ENCODE measurements at regions not wholly inside any gene's neighbourhood (a gene's known extent, or its start where the extent isn't known, plus 50 kb on each side); places are given as distances from the start of the nearest gene placed in this dataset.

DNA sequence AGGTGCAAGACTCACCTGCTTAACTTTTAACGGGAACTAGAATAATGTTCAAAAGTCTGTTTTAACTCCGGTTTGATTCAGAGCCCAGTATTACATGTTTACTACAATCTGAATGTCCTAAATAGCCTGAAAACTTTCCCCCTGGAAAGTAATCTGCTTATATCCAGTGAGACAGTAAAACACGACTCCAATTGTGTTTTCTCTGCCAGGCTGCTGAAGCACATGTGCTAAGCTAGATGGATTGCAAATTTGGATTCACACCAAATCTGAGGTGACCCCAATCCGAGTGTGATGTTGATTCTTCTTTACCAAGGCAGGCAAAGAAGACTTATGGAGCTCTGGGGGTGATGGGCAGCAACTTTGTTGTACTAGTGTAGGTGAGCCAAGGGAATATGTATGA is 158.7 kb upstream of the PDGFD start:
- TF ChIP-seq SUZ12 (IDR thresholded peaks at IDR 0.05; ENCODE audit: extremely low read depth, insufficient read depth, insufficient read length) (no peak), ZNF274 (IDR thresholded peaks at IDR 0.05; ENCODE audit: low read depth, low read length) (no peak), YY1 (IDR thresholded peaks at IDR 0.05; ENCODE audit: insufficient read depth, insufficient read length) (no peak)
- Histone ChIP-seq H3K9ac (ENCODE audit: insufficient read length, low read depth) (no peak overlapping the region), H3K4me1 (ENCODE audit: insufficient read depth, insufficient read length) (no peaks in the 10 kb centered on the region), H3K27me3 (ENCODE audit: insufficient read depth, insufficient read length) (no peaks in the 10 kb centered on the region), H3K9me3 (ENCODE audit: insufficient read depth, low read length) (no peaks in the 10 kb centered on the region), H3K4me3 (ENCODE audit: insufficient read length, low read depth) (no peak overlapping the region), H3K36me3 (ENCODE audit: insufficient read depth, insufficient read length, low read length) (no peaks in the 10 kb centered on the region)
- DNase-seq (ENCODE audit: low read depth, low spot score): no peak

GRCh38 chr11:104320956-104321355 is 157.0 kb upstream of the PDGFD start:
- no peaks in the 10 kb centered on the region for H3K27me3 ChIP-seq (ENCODE audit: insufficient read depth, insufficient read length)
- no peaks in the 10 kb centered on the region for H3K36me3 ChIP-seq (ENCODE audit: insufficient read depth, insufficient read length, low read length)
- no peaks in the 10 kb centered on the region for H3K4me1 ChIP-seq (ENCODE audit: insufficient read depth, insufficient read length)
- DNase-seq (ENCODE audit: low read depth, low spot score): no peak
- no peaks in the 10 kb centered on the region for H3K9me3 ChIP-seq (ENCODE audit: insufficient read depth, low read length)
- H3K9ac ChIP-seq (ENCODE audit: insufficient read length, low read depth): no peak overlapping the region
- H3K4me3 ChIP-seq (ENCODE audit: insufficient read length, low read depth): no peak overlapping the region
- TF ChIP-seq ZNF274 (IDR thresholded peaks at IDR 0.05; ENCODE audit: low read depth, low read length): no peak
- TF ChIP-seq SUZ12 (IDR thresholded peaks at IDR 0.05; ENCODE audit: extremely low read depth, insufficient read depth, insufficient read length): no peak
- TF ChIP-seq YY1 (IDR thresholded peaks at IDR 0.05; ENCODE audit: insufficient read depth, insufficient read length): no peak

- DNase-seq (ENCODE audit: low read depth, low spot score): no peak
- H3K9ac ChIP-seq (ENCODE audit: insufficient read length, low read depth): no peak overlapping the region
- H3K9me3 ChIP-seq (ENCODE audit: insufficient read depth, low read length): no peaks in the 10 kb centered on the region
- no peaks in the 10 kb centered on the region for H3K4me1 ChIP-seq (ENCODE audit: insufficient read depth, insufficient read length)
- H3K36me3 ChIP-seq (ENCODE audit: insufficient read depth, insufficient read length, low read length): no peaks in the 10 kb centered on the region
- TF ChIP-seq SUZ12 (IDR thresholded peaks at IDR 0.05; ENCODE audit: extremely low read depth, insufficient read depth, insufficient read length) (no peak), YY1 (IDR thresholded peaks at IDR 0.05; ENCODE audit: insufficient read depth, insufficient read length) (no peak), ZNF274 (IDR thresholded peaks at IDR 0.05; ENCODE audit: low read depth, low read length) (no peak)
- no peak overlapping the region for H3K4me3 ChIP-seq (ENCODE audit: insufficient read length, low read depth)
- H3K27me3 ChIP-seq (ENCODE audit: insufficient read depth, insufficient read length): no peaks in the 10 kb centered on the region
These were observed 156.2 kb upstream of the PDGFD start for GRCh38 chr11:104320097-104320496.

GRCh38 chr11:104319396-104319795 is 155.4 kb upstream of the PDGFD start:
- no peak for TF ChIP-seq SUZ12 (IDR thresholded peaks at IDR 0.05; ENCODE audit: extremely low read depth, insufficient read depth, insufficient read length)
- no peak for TF ChIP-seq ZNF274 (IDR thresholded peaks at IDR 0.05; ENCODE audit: low read depth, low read length)
- TF ChIP-seq YY1 (IDR thresholded peaks at IDR 0.05; ENCODE audit: insufficient read depth, insufficient read length): no peak
- Histone ChIP-seq H3K9me3 (ENCODE audit: insufficient read depth, low read length) (no peaks in the 10 kb centered on the region), H3K36me3 (ENCODE audit: insufficient read depth, insufficient read length, low read length) (no peaks in the 10 kb centered on the region)

DNA sequence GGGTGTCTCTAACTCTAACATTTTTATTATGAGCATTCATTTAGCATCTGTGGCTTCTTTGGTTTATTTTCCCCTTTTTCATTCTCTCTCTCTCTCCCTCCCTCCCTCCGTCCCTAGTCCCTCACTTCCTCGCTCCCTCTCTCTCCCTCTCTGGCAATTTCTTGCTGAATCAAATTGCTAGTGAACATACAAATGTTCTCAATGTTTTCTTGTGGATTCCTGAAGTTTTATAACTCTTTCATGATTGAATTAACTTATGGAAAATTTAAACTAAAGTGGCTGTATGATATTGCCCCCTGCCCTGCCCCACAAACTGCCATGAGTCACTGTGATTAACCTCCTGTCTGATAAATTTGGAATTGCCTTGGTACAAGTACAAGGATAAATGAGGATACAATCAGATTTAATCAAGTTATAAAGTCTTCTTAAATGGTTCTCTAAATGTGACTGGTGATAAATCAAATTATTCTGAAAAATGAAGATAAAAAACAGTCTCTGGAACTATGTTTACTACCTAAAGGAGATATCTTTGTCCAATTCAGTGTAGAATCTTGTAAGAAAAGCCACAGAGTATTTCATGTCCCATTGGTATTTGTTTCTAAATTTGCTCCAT is 143.0 kb upstream of the PDGFD start:
- Histone ChIP-seq H3K9ac (ENCODE audit: insufficient read length, low read depth) (no peak overlapping the region), H3K9me3 (ENCODE audit: insufficient read depth, low read length) (no peaks in the 10 kb centered on the region), H3K4me3 (ENCODE audit: insufficient read length, low read depth) (no peak overlapping the region), H3K4me1 (ENCODE audit: insufficient read depth, insufficient read length) (no peaks in the 10 kb centered on the region), H3K27me3 (ENCODE audit: insufficient read depth, insufficient read length) (no peaks in the 10 kb centered on the region), H3K36me3 (ENCODE audit: insufficient read depth, insufficient read length, low read length) (no peaks in the 10 kb centered on the region)
- no peak for DNase-seq (ENCODE audit: low read depth, low spot score)
- TF ChIP-seq ZNF274 (IDR thresholded peaks at IDR 0.05; ENCODE audit: low read depth, low read length) (no peak), SUZ12 (IDR thresholded peaks at IDR 0.05; ENCODE audit: extremely low read depth, insufficient read depth, insufficient read length) (no peak)

More at GRCh38 chr11:104319396-104319795, 155.4 kb upstream of the PDGFD start:
- H3K4me1 ChIP-seq (ENCODE audit: insufficient read depth, insufficient read length): no peaks in the 10 kb centered on the region
- no peak overlapping the region for H3K4me3 ChIP-seq (ENCODE audit: insufficient read length, low read depth)
- H3K9ac ChIP-seq (ENCODE audit: insufficient read length, low read depth): no peak overlapping the region
- DNase-seq (ENCODE audit: low read depth, low spot score): no peak
- H3K27me3 ChIP-seq (ENCODE audit: insufficient read depth, insufficient read length): no peaks in the 10 kb centered on the region

- H3K4me1 ChIP-seq (ENCODE audit: insufficient read depth, insufficient read length): no peaks in the 10 kb centered on the region
- H3K36me3 ChIP-seq (ENCODE audit: insufficient read depth, insufficient read length, low read length): no peaks in the 10 kb centered on the region
- no peaks in the 10 kb centered on the region for H3K9me3 ChIP-seq (ENCODE audit: insufficient read depth, low read length)
- H3K4me3 ChIP-seq (ENCODE audit: insufficient read length, low read depth): no peak overlapping the region
- H3K27me3 ChIP-seq (ENCODE audit: insufficient read depth, insufficient read length): no peaks in the 10 kb centered on the region
- TF ChIP-seq YY1 (IDR thresholded peaks at IDR 0.05; ENCODE audit: insufficient read depth, insufficient read length) (no peak), SUZ12 (IDR thresholded peaks at IDR 0.05; ENCODE audit: extremely low read depth, insufficient read depth, insufficient read length) (no peak), ZNF274 (IDR thresholded peaks at IDR 0.05; ENCODE audit: low read depth, low read length) (no peak)
- H3K9ac ChIP-seq (ENCODE audit: insufficient read length, low read depth): no peak overlapping the region
- no peak for DNase-seq (ENCODE audit: low read depth, low spot score)
These were observed 137.8 kb upstream of the PDGFD start for GRCh38 chr11:104301776-104302175.

- no peak overlapping the region for H3K4me3 ChIP-seq (ENCODE audit: insufficient read length, low read depth)
- H3K36me3 ChIP-seq (ENCODE audit: insufficient read depth, insufficient read length, low read length): no peaks in the 10 kb centered on the region
- no peak overlapping the region for H3K9ac ChIP-seq (ENCODE audit: insufficient read length, low read depth)
- no peaks in the 10 kb centered on the region for H3K4me1 ChIP-seq (ENCODE audit: insufficient read depth, insufficient read length)
- H3K9me3 ChIP-seq (ENCODE audit: insufficient read depth, low read length): no peaks in the 10 kb centered on the region
- TF ChIP-seq SUZ12 (IDR thresholded peaks at IDR 0.05; ENCODE audit: extremely low read depth, insufficient read depth, insufficient read length) (no peak), YY1 (IDR thresholded peaks at IDR 0.05; ENCODE audit: insufficient read depth, insufficient read length) (no peak), ZNF274 (IDR thresholded peaks at IDR 0.05; ENCODE audit: low read depth, low read length) (no peak)
- no peaks in the 10 kb centered on the region for H3K27me3 ChIP-seq (ENCODE audit: insufficient read depth, insufficient read length)
- no peak for DNase-seq (ENCODE audit: low read depth, low spot score)
These were observed 127.7 kb upstream of the PDGFD start for GRCh38 chr11:104291646-104292045.
